BLaER1 (cell line): ENCODE measurements at regions not wholly inside any gene's neighbourhood (a gene's known extent, or its start where the extent isn't known, plus 50 kb on each side); places are given as distances from the start of the nearest gene placed in this dataset.

ENCODE experiments used
- H3K27ac ChIP-seq: shearing (Covaris generic); formaldehyde crosslinking; 2 replicates; pipeline ENCODE4 v1.8.1; 2022
- H3K27me3 ChIP-seq: shearing (Covaris generic); formaldehyde crosslinking; 2 replicates; pipeline ENCODE4 v1.8.1; 2022
- H3K36me3 ChIP-seq: shearing (Covaris generic); formaldehyde crosslinking; 2 replicates; pipeline ENCODE4 v1.8.1; 2022
- H3K4me1 ChIP-seq: shearing (Covaris generic); formaldehyde crosslinking; 2 replicates; pipeline ENCODE4 v1.8.1; 2022
- H3K4me2 ChIP-seq: shearing (Covaris generic); formaldehyde crosslinking; 2 replicates; pipeline ENCODE4 v1.8.1; 2022
- H3K4me3 ChIP-seq: shearing (Covaris generic); formaldehyde crosslinking; 2 replicates; pipeline ENCODE4 v1.8.1; 2022
- H3K9ac ChIP-seq: shearing (Covaris generic); formaldehyde crosslinking; 2 replicates; pipeline ENCODE4 v1.8.1; 2022
- H3K9me3 ChIP-seq: shearing (Covaris generic); formaldehyde crosslinking; 2 replicates; pipeline ENCODE4 v1.8.1; 2022
- H4K20me1 ChIP-seq: shearing (Covaris generic); formaldehyde crosslinking; 2 replicates; pipeline ENCODE4 v1.8.1; 2022
- Cebpa-rat ChIP-seq: shearing (Covaris generic); IDR thresholded peaks from 2 replicates; pipeline ENCODE4 v1.8.1; 2022

- H3K9me3 ChIP-seq = peaks cover 36% of the 10 kb centered on the region
- H4K20me1 ChIP-seq = no peaks in the 10 kb centered on the region
- H3K4me3 ChIP-seq = no peak overlapping the region
- H3K4me1 ChIP-seq = no peaks in the 10 kb centered on the region
- H3K27ac ChIP-seq = no peak overlapping the region
- TF ChIP-seq Cebpa-rat = no peak
- no peaks in the 10 kb centered on the region for H3K36me3 ChIP-seq
- H3K27me3 ChIP-seq = no peaks in the 10 kb centered on the region
- no peak overlapping the region for H3K9ac ChIP-seq
- H3K4me2 ChIP-seq = no peak overlapping the region
These were observed 134.9 kb upstream of the CNTNAP5 start for GRCh38 chr2:123890148-123890547.

- H3K4me2 ChIP-seq = no peak overlapping the region
- H4K20me1 ChIP-seq = no peaks in the 10 kb centered on the region
- H3K27ac ChIP-seq = no peak overlapping the region
- H3K9me3 ChIP-seq = peaks cover 36% of the 10 kb centered on the region
- H3K36me3 ChIP-seq = no peaks in the 10 kb centered on the region
- no peaks in the 10 kb centered on the region for H3K4me1 ChIP-seq
- no peak for TF ChIP-seq Cebpa-rat
- H3K27me3 ChIP-seq = no peaks in the 10 kb centered on the region
- H3K9ac ChIP-seq = no peak overlapping the region
- H3K4me3 ChIP-seq = no peak overlapping the region
These were observed 130.9 kb upstream of the CNTNAP5 start for GRCh38 chr2:123894167-123894566.

- Histone ChIP-seq H3K9ac (no peak overlapping the region), H3K4me3 (no peak overlapping the region), H3K9me3 (peaks cover 33% of the 10 kb centered on the region), H3K27me3 (no peaks in the 10 kb centered on the region), H3K27ac (no peak overlapping the region), H4K20me1 (no peaks in the 10 kb centered on the region), H3K4me1 (no peaks in the 10 kb centered on the region), H3K36me3 (no peaks in the 10 kb centered on the region), H3K4me2 (no peak overlapping the region)
- no peak for TF ChIP-seq Cebpa-rat
These were observed 129.4 kb upstream of the CNTNAP5 start for GRCh38 chr2:123895651-123896050.

GRCh38 chr2:123901256-123901655 lies 123.8 kb upstream of the CNTNAP5 start:
- no peaks in the 10 kb centered on the region for H3K4me1 ChIP-seq
- no peaks in the 10 kb centered on the region for H3K36me3 ChIP-seq
- no peak overlapping the region for H3K4me2 ChIP-seq
- H3K27me3 ChIP-seq = no peaks in the 10 kb centered on the region
- no peak overlapping the region for H3K9ac ChIP-seq
- H3K4me3 ChIP-seq = no peak overlapping the region
- H3K9me3 ChIP-seq = peaks cover 23% of the 10 kb centered on the region
- no peak for TF ChIP-seq Cebpa-rat
- no peaks in the 10 kb centered on the region for H4K20me1 ChIP-seq
- H3K27ac ChIP-seq = no peak overlapping the region

GRCh38 chr2:123906361-123906760 lies 118.7 kb upstream of the CNTNAP5 start:
- Histone ChIP-seq H3K27ac (no peak overlapping the region), H3K4me3 (no peak overlapping the region), H3K9me3 (peaks cover 11% of the 10 kb centered on the region; the same call in 1 of the 2 replicates), H3K27me3 (no peaks in the 10 kb centered on the region), H3K9ac (no peak overlapping the region), H4K20me1 (no peaks in the 10 kb centered on the region), H3K36me3 (no peaks in the 10 kb centered on the region), H3K4me1 (peaks cover 5% of the 10 kb centered on the region), H3K4me2 (no peak overlapping the region)
- TF ChIP-seq Cebpa-rat = no peak

- no peaks in the 10 kb centered on the region for H4K20me1 ChIP-seq
- no peaks in the 10 kb centered on the region for H3K27me3 ChIP-seq
- peaks cover 25% of the 10 kb centered on the region for H3K4me1 ChIP-seq
- H3K36me3 ChIP-seq = no peaks in the 10 kb centered on the region
- no peak overlapping the region for H3K4me3 ChIP-seq
- H3K4me2 ChIP-seq = no peak overlapping the region
- no peaks in the 10 kb centered on the region for H3K9me3 ChIP-seq
- TF ChIP-seq Cebpa-rat = no peak
- H3K27ac ChIP-seq = no peak overlapping the region
- H3K9ac ChIP-seq = no peak overlapping the region
These were observed 116.6 kb upstream of the CNTNAP5 start for GRCh38 chr2:123908522-123908921.

GRCh38 chr2:123912171-123912570 lies 112.9 kb upstream of the CNTNAP5 start:
- H3K9ac ChIP-seq = peak overlapping the region; percentile 26; the same call in 1 of the 2 replicates
- H3K4me1 ChIP-seq = peaks cover 62% of the 10 kb centered on the region
- no peaks in the 10 kb centered on the region for H3K9me3 ChIP-seq
- no peak for TF ChIP-seq Cebpa-rat
- H3K36me3 ChIP-seq = no peaks in the 10 kb centered on the region
- peak overlapping the region; percentile 64 for H3K4me2 ChIP-seq
- no peaks in the 10 kb centered on the region for H3K27me3 ChIP-seq
- no peak overlapping the region for H3K27ac ChIP-seq
- H3K4me3 ChIP-seq = peak overlapping the region; percentile 58
- no peaks in the 10 kb centered on the region for H4K20me1 ChIP-seq

GRCh38 chr2:123913143-123913735 lies 111.8 kb upstream of the CNTNAP5 start:
- Histone ChIP-seq H3K4me3 (peak overlapping the region; percentile 58), H3K4me1 (peaks cover 73% of the 10 kb centered on the region), H3K9me3 (no peaks in the 10 kb centered on the region), H3K36me3 (no peaks in the 10 kb centered on the region), H4K20me1 (no peaks in the 10 kb centered on the region), H3K27ac (peak overlapping the region; percentile 15), H3K27me3 (no peaks in the 10 kb centered on the region), H3K9ac (peak overlapping the region; percentile 59; the same call in 1 of the 2 replicates), H3K4me2 (peak overlapping the region; percentile 64)
- no peak for TF ChIP-seq Cebpa-rat

GRCh38 chr2:123915380-123915779 lies 109.7 kb upstream of the CNTNAP5 start:
- H3K27me3 ChIP-seq = no peaks in the 10 kb centered on the region
- no peaks in the 10 kb centered on the region for H3K36me3 ChIP-seq
- H3K9me3 ChIP-seq = no peaks in the 10 kb centered on the region
- H3K4me1 ChIP-seq = peaks cover 77% of the 10 kb centered on the region
- H3K4me2 ChIP-seq = peak overlapping the region; percentile 64
- H4K20me1 ChIP-seq = no peaks in the 10 kb centered on the region
- H3K27ac ChIP-seq = peak overlapping the region; percentile 58
- H3K9ac ChIP-seq = no peak overlapping the region
- H3K4me3 ChIP-seq = peak overlapping the region; percentile 14; the same call in 1 of the 2 replicates
- TF ChIP-seq Cebpa-rat = no peak

GRCh38 chr2:123916051-123916450 lies 109.0 kb upstream of the CNTNAP5 start:
- Histone ChIP-seq H3K36me3 (no peaks in the 10 kb centered on the region), H3K27me3 (no peaks in the 10 kb centered on the region), H3K4me1 (peaks cover 75% of the 10 kb centered on the region), H3K4me2 (peak overlapping the region; percentile 64), H3K27ac (peak overlapping the region; percentile 58), H3K9ac (no peak overlapping the region), H4K20me1 (no peaks in the 10 kb centered on the region), H3K4me3 (peak overlapping the region; percentile 14; the same call in 1 of the 2 replicates), H3K9me3 (no peaks in the 10 kb centered on the region)
- no peak for TF ChIP-seq Cebpa-rat
